Astrocyte (in vitro differentiated cells and primary cell): ENCODE measurements at regions not wholly inside any gene's neighbourhood (a gene's known extent, or its start where the extent isn't known, plus 50 kb on each side); places are given as distances from the start of the nearest gene placed in this dataset.

Source experiments
- CTCF ChIP-seq: IDR thresholded peaks from 2 replicates; pipeline ENCODE4 v1.5.1; 2011; ENCODE audit warnings: low read depth, mild to moderate bottlenecking, inconsistent platforms, low read length, moderate library complexity; ENCODE audit not compliant: insufficient read depth
- EZH2 ChIP-seq: IDR thresholded peaks from 2 replicates; pipeline ENCODE4 v1.6.1; 2012; ENCODE audit warnings: mild to moderate bottlenecking, low read length, inconsistent platforms; ENCODE audit not compliant: insufficient read depth

- TF ChIP-seq CTCF (no peak), EZH2 (no peak)
These were observed 208.6 kb downstream of the HRH4 start for GRCh38 chr18:24669015-24669414.
